RWPE1 (cell line): ENCODE measurements at regions not wholly inside any gene's neighbourhood (a gene's known extent, or its start where the extent isn't known, plus 50 kb on each side); places are given as distances from the start of the nearest gene placed in this dataset.
"Not testable (repeated sequence)": the region's sequence is repeated elsewhere in the genome, so short reads cannot be mapped to it uniquely, and the experiment has no call there.

Source experiments
- CTCF ChIA-PET: fragments of 350-600 bp; sonication (Branson Sonifier 250); formaldehyde crosslinking; extraction: SDS; loops from one replicate; lab custom pipeline; 2021; lab: Yijun Ruan, JAX
- POLR2A ChIA-PET: fragments of 400-600 bp; formaldehyde crosslinking; extraction: SDS; loops from one replicate; lab custom pipeline; 2020; ENCODE audit warnings: antibody characterized with exemption; ENCODE audit not compliant: low non-redundant PET; lab: Yijun Ruan, JAX
- DNase-seq: peaks from one replicate; pipeline ENCODE4 v3.0.0; 2012; ENCODE audit warnings: low spot score
- H3K27ac ChIP-seq: fragments of 450-650 bp; 2 replicates; pipeline ENCODE4 v1.5.1; 2017
- TF ChIP-seq, protein P1 (sequence below): fragments of 450-650 bp; conservative IDR thresholded peaks from 2 replicates; pipeline ENCODE4 v1.5.1; 2017; ENCODE audit warnings: low read depth, mild to moderate bottlenecking

GRCh38 chr6:2327591-2327990 is 82.2 kb upstream of the GMDS start:
- no peak for DNase-seq
- POLR2A ChIA-PET, result no interaction called here
- TF ChIP-seq, protein P1, sequence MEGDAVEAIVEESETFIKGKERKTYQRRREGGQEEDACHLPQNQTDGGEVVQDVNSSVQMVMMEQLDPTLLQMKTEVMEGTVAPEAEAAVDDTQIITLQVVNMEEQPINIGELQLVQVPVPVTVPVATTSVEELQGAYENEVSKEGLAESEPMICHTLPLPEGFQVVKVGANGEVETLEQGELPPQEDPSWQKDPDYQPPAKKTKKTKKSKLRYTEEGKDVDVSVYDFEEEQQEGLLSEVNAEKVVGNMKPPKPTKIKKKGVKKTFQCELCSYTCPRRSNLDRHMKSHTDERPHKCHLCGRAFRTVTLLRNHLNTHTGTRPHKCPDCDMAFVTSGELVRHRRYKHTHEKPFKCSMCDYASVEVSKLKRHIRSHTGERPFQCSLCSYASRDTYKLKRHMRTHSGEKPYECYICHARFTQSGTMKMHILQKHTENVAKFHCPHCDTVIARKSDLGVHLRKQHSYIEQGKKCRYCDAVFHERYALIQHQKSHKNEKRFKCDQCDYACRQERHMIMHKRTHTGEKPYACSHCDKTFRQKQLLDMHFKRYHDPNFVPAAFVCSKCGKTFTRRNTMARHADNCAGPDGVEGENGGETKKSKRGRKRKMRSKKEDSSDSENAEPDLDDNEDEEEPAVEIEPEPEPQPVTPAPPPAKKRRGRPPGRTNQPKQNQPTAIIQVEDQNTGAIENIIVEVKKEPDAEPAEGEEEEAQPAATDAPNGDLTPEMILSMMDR, result no peak
- H3K27ac ChIP-seq, result no peak overlapping the region
- CTCF ChIA-PET, result no interaction called here

DNA sequence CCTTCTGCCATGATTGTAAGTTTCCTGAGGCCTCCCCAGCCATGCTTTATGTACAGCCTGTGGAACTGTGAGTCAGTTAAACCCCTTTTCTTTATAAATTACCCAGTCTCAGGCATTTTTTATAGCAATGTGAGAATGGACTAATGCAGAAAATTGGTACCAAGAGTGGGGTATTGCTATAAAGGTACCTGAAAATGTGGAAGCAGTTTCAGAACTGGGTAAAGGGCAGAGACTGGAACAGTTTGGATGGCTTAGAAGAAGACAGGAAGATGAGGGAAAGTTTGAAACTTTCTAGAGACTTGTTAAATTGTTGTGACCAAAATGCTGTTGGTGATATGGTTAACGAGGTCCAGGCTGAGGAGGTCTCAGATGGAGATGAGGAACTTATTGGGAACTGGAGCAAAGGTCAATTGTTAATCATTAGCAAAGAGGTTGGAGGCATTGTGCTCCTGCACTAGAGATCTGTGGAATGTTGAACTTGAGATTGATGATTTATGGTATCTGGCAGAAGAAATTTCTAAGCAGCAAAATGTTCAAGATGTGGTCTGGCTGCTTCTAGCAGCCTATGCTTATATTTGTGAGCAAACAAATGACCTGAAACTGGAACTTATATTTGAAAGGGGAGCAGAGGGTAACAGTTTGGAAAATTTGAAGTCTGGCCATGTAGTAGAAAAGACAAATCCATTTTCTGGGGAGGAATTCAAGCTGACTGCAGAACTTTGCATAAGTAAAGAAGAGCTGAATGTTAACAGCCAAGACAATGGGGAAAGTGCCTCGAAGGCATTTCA is 79.0 kb upstream of the GMDS start:
- CTCF ChIA-PET, result no interaction called here
- TF ChIP-seq, protein P1, result no peak

DNA sequence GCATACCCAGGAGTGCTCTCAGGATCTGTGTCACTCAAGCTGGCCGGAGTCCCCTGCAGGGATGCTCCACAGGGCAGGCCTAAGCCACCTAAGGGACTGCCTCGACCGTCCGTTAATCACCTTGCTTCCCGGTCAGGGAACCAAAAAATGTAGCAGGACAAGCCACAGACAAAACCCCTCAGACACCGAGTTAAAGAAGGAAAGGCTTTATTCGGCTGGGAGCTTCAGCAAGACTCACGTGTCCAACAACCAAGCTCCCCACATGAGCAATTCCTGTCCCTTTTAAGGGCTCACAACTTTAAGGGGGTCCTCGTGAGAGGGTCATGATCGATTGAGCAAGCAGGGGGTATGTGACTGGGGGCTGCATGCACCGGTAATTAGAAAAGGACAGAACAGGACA is 72.1 kb upstream of the GMDS start:
- H3K27ac ChIP-seq, POLR2A ChIA-PET, DNase-seq: not testable (repeated sequence)
- CTCF ChIA-PET, result interaction anchor here (0.9 kb wide), 1 partner anchor 15 kb away, joined by 4 read pairs; no protein-coding TSS in a partner anchor

More for the DNA sequence above, 79.0 kb upstream of the GMDS start:
- DNase-seq, result no peak
- POLR2A ChIA-PET, result no interaction called here
- no peak overlapping the region for H3K27ac ChIP-seq

DNA sequence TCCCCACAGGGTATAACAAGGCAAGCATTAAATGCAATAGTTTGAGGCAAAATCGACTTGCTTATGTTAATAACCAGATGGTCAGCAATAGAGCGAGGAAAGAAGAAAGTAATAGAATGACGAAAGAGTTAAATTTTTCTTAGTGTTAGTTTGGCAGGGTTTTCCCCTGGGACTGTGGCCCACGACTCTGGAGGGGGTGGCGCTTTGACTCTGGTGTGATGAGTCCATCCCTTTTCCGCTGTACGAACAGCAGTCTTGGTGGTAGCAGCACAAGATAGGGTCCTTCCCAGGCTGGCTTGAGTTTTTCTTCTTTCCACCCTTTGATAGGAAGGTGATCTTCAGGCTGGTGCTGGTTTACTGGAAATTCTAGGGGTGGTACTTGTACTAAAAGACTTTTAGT is 69.2 kb upstream of the GMDS start:
- no peak for DNase-seq
- TF ChIP-seq, protein P1, result no peak
- ChIA-PET CTCF (no interaction called here), POLR2A (no interaction called here)
- H3K27ac ChIP-seq, result no peak overlapping the region

DNA sequence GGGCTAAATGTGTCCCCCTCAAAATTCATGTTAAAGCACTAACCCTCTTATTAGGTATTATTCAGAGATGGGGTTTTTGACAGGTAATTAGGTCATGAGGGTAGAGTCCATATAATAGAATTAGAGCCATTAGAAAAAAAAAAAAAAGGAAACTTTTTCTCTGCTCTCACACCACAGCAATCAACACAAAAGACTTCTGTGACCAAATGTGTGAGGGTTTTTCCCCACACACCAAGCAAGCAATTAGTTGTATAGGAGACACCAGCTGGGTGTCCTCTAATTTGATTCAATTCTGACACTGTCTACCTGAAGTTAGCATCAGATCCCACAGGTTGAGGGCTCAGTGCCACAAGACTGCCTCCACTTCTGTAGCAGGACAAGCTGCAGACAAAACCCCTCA is 64.6 kb upstream of the GMDS start:
- no peak overlapping the region for H3K27ac ChIP-seq
- CTCF ChIA-PET, result no interaction called here
- POLR2A ChIA-PET, result no interaction called here
- TF ChIP-seq, protein P1, result no peak
- no peak for DNase-seq

DNA sequence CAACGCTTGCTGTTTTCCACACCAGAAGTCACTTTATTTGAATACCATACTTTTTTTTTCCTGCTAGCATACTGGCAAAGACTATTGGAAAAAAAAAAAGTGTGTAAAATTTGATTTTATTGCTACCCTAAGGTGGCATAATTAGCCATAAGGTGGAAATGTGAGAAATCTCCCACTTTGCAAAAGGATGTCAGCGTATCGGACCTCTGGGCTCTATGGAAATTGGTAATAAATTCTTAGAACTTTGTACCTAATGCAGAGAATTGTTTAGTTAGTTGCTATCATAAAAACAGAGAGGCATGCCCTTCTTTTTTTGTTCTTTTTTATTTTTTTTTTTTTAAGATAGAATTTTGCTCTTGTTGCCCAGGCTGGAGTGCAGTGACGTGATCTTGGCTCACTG is 63.7 kb upstream of the GMDS start:
- ChIA-PET CTCF (no interaction called here), POLR2A (no interaction called here)
- TF ChIP-seq, protein P1, result no peak
- no peak overlapping the region for H3K27ac ChIP-seq
- DNase-seq, result no peak

DNA sequence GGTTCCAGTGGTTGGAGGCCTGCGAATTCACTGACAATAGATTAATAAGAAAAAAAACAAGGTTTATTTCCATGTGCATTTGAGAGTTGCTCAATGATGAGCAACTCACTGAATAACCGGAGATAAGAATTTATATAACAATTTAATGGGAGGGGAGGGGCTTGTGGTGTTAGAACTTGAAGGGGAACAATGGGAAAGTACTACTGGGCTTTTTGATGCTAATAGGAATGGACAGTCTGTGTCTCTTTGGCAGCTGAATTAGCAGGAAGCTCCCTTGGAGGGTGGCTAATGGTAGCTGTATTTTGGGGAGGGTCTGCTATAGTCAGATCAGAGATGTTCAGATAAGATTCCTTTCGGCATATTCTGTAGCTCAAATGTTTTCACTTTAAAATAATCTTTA is 62.4 kb upstream of the GMDS start:
- POLR2A ChIA-PET, result no interaction called here
- DNase-seq, result no peak
- no peak overlapping the region for H3K27ac ChIP-seq
- TF ChIP-seq, protein P1, result no peak
- CTCF ChIA-PET, result no interaction called here
